Activated B cell treated with CpG ODN at 0.5 μM for 24 hours (primary cell): ENCODE measurements at regions not wholly inside any gene's neighbourhood (a gene's known extent, or its start where the extent isn't known, plus 50 kb on each side); places are given as distances from the start of the nearest gene placed in this dataset.

Experiments used
- ATAC-seq: fragments of 200-7000 bp; cut with Tn5 transposase; one replicate; pipeline ENCODE4 v1.10.0; 2021; ENCODE audit warnings: low read depth, mild to moderate bottlenecking, moderate library complexity
- CTCF ChIA-PET: fragments of 350-600 bp; sonication (Branson Sonifier 250); formaldehyde crosslinking; loops from one replicate; lab custom pipeline; 2021; ENCODE audit warnings: antibody characterized with exemption; lab: Charles Lee
- POLR2A ChIA-PET: fragments of 350-600 bp; sonication (Branson Sonifier 250); formaldehyde crosslinking; loops from one replicate; lab custom pipeline; 2021; ENCODE audit warnings: antibody characterized with exemption; lab: Charles Lee
- DNase-seq: peaks from one replicate; pipeline ENCODE4 v3.0.0; 2022
- H3K27ac Mint-ChIP-seq: one replicate; pipeline ENCODE4 v1.8.0; 2020; ENCODE audit warnings: mixed read lengths
- H3K27me3 Mint-ChIP-seq: one replicate; pipeline ENCODE4 v1.8.0; 2021; ENCODE audit warnings: mixed read lengths
- H3K36me3 Mint-ChIP-seq: one replicate; pipeline ENCODE4 v1.8.0; 2021; ENCODE audit warnings: low read depth, mixed read lengths
- H3K4me1 Mint-ChIP-seq: one replicate; pipeline ENCODE4 v1.8.0; 2021; ENCODE audit warnings: mixed read lengths
- H3K4me3 Mint-ChIP-seq: one replicate; pipeline ENCODE4 v1.8.0; 2020; ENCODE audit warnings: mild to moderate bottlenecking, mixed read lengths
- H3K9me3 Mint-ChIP-seq: one replicate; pipeline ENCODE4 v1.8.0; 2020; ENCODE audit warnings: mixed read lengths
- CTCF ChIP-seq: fragments of 200-600 bp; IDR thresholded peaks from one replicate; pipeline ENCODE4 v1.8.0; 2022; ENCODE audit warnings: antibody characterized with exemption, mild to moderate bottlenecking
- intact Hi-C: fragments of 100-400 bp; cut with micrococcal nuclease; formaldehyde crosslinking; loops from one replicate; pipeline ENCODE4 v1.15.1; 2024

- H3K36me3 Mint-ChIP-seq, result no peaks in the 10 kb centered on the region
- H3K4me3 Mint-ChIP-seq, result no peak overlapping the region
- no peak overlapping the region for H3K27ac Mint-ChIP-seq
- POLR2A ChIA-PET, result no interaction called here
- TF ChIP-seq CTCF, result no peak
- no peaks in the 10 kb centered on the region for H3K27me3 Mint-ChIP-seq
- H3K9me3 Mint-ChIP-seq, result no peaks in the 10 kb centered on the region
- DNase-seq, result no peak
- no peaks in the 10 kb centered on the region for H3K4me1 Mint-ChIP-seq
- intact Hi-C loops, result no loop called here
- CTCF ChIA-PET, result no interaction called here
- ATAC-seq, result no peak
These were observed 130.9 kb upstream of the FBN2 start for GRCh38 chr5:128668921-128669320.

- H3K4me3 Mint-ChIP-seq, result no peak overlapping the region
- no peaks in the 10 kb centered on the region for H3K27me3 Mint-ChIP-seq
- H3K9me3 Mint-ChIP-seq, result no peaks in the 10 kb centered on the region
- ChIA-PET POLR2A (no interaction called here), CTCF (no interaction called here)
- no peak for TF ChIP-seq CTCF
- no peak overlapping the region for H3K27ac Mint-ChIP-seq
- DNase-seq (no peak), ATAC-seq (no peak)
- no peaks in the 10 kb centered on the region for H3K4me1 Mint-ChIP-seq
- intact Hi-C loops, result no loop called here
- no peaks in the 10 kb centered on the region for H3K36me3 Mint-ChIP-seq
These were observed 131.8 kb upstream of the FBN2 start for GRCh38 chr5:128669803-128670202.

GRCh38 chr5:128671943-128672342 lies 133.9 kb upstream of the FBN2 start:
- DNase-seq (no peak), ATAC-seq (no peak)
- intact Hi-C loops, result no loop called here
- Mint-ChIP-seq H3K27me3 (no peaks in the 10 kb centered on the region), H3K36me3 (no peaks in the 10 kb centered on the region), H3K4me1 (no peaks in the 10 kb centered on the region), H3K4me3 (no peak overlapping the region), H3K9me3 (peaks cover 5% of the 10 kb centered on the region), H3K27ac (no peak overlapping the region)
- TF ChIP-seq CTCF, result no peak
- ChIA-PET CTCF (no interaction called here), POLR2A (no interaction called here)

- CTCF ChIA-PET, result interaction anchor here (1.2 kb wide), 1 partner anchor 1109 kb away, joined by 5 read pairs; no protein-coding TSS in a partner anchor
- no peak for TF ChIP-seq CTCF
- no peaks in the 10 kb centered on the region for H3K4me1 Mint-ChIP-seq
- no peaks in the 10 kb centered on the region for H3K36me3 Mint-ChIP-seq
- H3K4me3 Mint-ChIP-seq, result no peak overlapping the region
- DNase-seq, result no peak
- POLR2A ChIA-PET, result no interaction called here
- ATAC-seq, result no peak
- peaks cover 5% of the 10 kb centered on the region for H3K9me3 Mint-ChIP-seq
- H3K27ac Mint-ChIP-seq, result no peak overlapping the region
- H3K27me3 Mint-ChIP-seq, result no peaks in the 10 kb centered on the region
- intact Hi-C loops, result no loop called here
These were observed 135.0 kb upstream of the FBN2 start for GRCh38 chr5:128673000-128673399.

- no peak for DNase-seq
- H3K36me3 Mint-ChIP-seq, result no peaks in the 10 kb centered on the region
- intact Hi-C loops, result no loop called here
- H3K4me3 Mint-ChIP-seq, result no peak overlapping the region
- ChIA-PET CTCF (interaction anchor here (1.2 kb wide), 1 partner anchor 1109 kb away, joined by 5 read pairs; no protein-coding TSS in a partner anchor), POLR2A (no interaction called here)
- no peaks in the 10 kb centered on the region for H3K4me1 Mint-ChIP-seq
- no peaks in the 10 kb centered on the region for H3K27me3 Mint-ChIP-seq
- TF ChIP-seq CTCF, result no peak
- no peak overlapping the region for H3K27ac Mint-ChIP-seq
- no peak for ATAC-seq
- H3K9me3 Mint-ChIP-seq, result peaks cover 5% of the 10 kb centered on the region
These were observed 135.4 kb upstream of the FBN2 start for GRCh38 chr5:128673411-128673957.
